H7 (cell line): ENCODE measurements at regions not wholly inside any gene's neighbourhood (a gene's known extent, or its start where the extent isn't known, plus 50 kb on each side); places are given as distances from the start of the nearest gene placed in this dataset.

ENCODE experiments used
- DNase-seq: peaks from one replicate; pipeline ENCODE4 v3.0.0; 2012
- H3K27me3 ChIP-seq: 2 replicates; pipeline ENCODE4 v1.6.0; 2011; ENCODE audit warnings: mild to moderate bottlenecking, low read length; ENCODE audit not compliant: control insufficient read depth, insufficient read depth
- H3K36me3 ChIP-seq: replicated peaks from 2 replicates; pipeline ENCODE4 v1.5.1; 2011; ENCODE audit warnings: low read length; ENCODE audit not compliant: control insufficient read depth, insufficient read depth
- H3K4me3 ChIP-seq: 2 replicates; pipeline ENCODE4 v1.5.1; 2011; ENCODE audit warnings: low read depth, mild to moderate bottlenecking, control low read depth, low read length, moderate library complexity; ENCODE audit not compliant: insufficient read depth

GRCh38 chr2:219718066-219718465, 90.6 kb downstream of the SLC4A3 start:
- no peak overlapping the region for H3K4me3 ChIP-seq
- H3K27me3 ChIP-seq: no peaks in the 10 kb centered on the region
- DNase-seq: no peak
- no peaks in the 10 kb centered on the region for H3K36me3 ChIP-seq

GRCh38 chr2:219719521-219719920, 92.1 kb downstream of the SLC4A3 start:
- Histone ChIP-seq H3K36me3 (no peaks in the 10 kb centered on the region), H3K27me3 (no peaks in the 10 kb centered on the region), H3K4me3 (no peak overlapping the region)
- DNase-seq: no peak

GRCh38 chr2:219720956-219721355, 93.5 kb downstream of the SLC4A3 start:
- H3K4me3 ChIP-seq: no peak overlapping the region
- H3K36me3 ChIP-seq: no peaks in the 10 kb centered on the region
- no peaks in the 10 kb centered on the region for H3K27me3 ChIP-seq
- no peak for DNase-seq

GRCh38 chr2:219722276-219722879, 94.9 kb downstream of the SLC4A3 start:
- H3K27me3 ChIP-seq: no peaks in the 10 kb centered on the region
- no peak for DNase-seq
- no peak overlapping the region for H3K4me3 ChIP-seq
- no peaks in the 10 kb centered on the region for H3K36me3 ChIP-seq

- DNase-seq: no peak
- no peaks in the 10 kb centered on the region for H3K27me3 ChIP-seq
- H3K36me3 ChIP-seq: no peaks in the 10 kb centered on the region
- no peak overlapping the region for H3K4me3 ChIP-seq
Measured at GRCh38 chr2:219723311-219723710, 95.9 kb downstream of the SLC4A3 start.

- no peaks in the 10 kb centered on the region for H3K27me3 ChIP-seq
Measured at GRCh38 chr2:219724628-219725027, 97.2 kb downstream of the SLC4A3 start.

GRCh38 chr2:219726916-219727315, 99.5 kb downstream of the SLC4A3 start:
- H3K36me3 ChIP-seq: no peaks in the 10 kb centered on the region
- no peaks in the 10 kb centered on the region for H3K27me3 ChIP-seq
- peak; percentile 56 for DNase-seq
- H3K4me3 ChIP-seq: no peak overlapping the region

More at GRCh38 chr2:219724628-219725027, 97.2 kb downstream of the SLC4A3 start:
- DNase-seq: no peak
- no peaks in the 10 kb centered on the region for H3K36me3 ChIP-seq
- no peak overlapping the region for H3K4me3 ChIP-seq

GRCh38 chr2:219727771-219728429, 100.5 kb downstream of the SLC4A3 start:
- no peak overlapping the region for H3K4me3 ChIP-seq
- no peaks in the 10 kb centered on the region for H3K36me3 ChIP-seq
- no peaks in the 10 kb centered on the region for H3K27me3 ChIP-seq
- no peak for DNase-seq

- H3K36me3 ChIP-seq: no peaks in the 10 kb centered on the region
Measured at GRCh38 chr2:219728991-219729487, 101.6 kb downstream of the SLC4A3 start.

GRCh38 chr2:219731173-219731572, 103.7 kb downstream of the SLC4A3 start:
- Histone ChIP-seq H3K4me3 (no peak overlapping the region), H3K36me3 (no peaks in the 10 kb centered on the region), H3K27me3 (no peaks in the 10 kb centered on the region)
- no peak for DNase-seq

More at GRCh38 chr2:219728991-219729487, 101.6 kb downstream of the SLC4A3 start:
- H3K27me3 ChIP-seq: no peaks in the 10 kb centered on the region
- no peak for DNase-seq
- H3K4me3 ChIP-seq: no peak overlapping the region

GRCh38 chr2:219733106-219733505, 105.7 kb downstream of the SLC4A3 start:
- DNase-seq: no peak
- Histone ChIP-seq H3K4me3 (no peak overlapping the region), H3K27me3 (no peaks in the 10 kb centered on the region), H3K36me3 (no peaks in the 10 kb centered on the region)

- Histone ChIP-seq H3K36me3 (no peaks in the 10 kb centered on the region), H3K4me3 (no peak overlapping the region), H3K27me3 (no peaks in the 10 kb centered on the region)
- DNase-seq: no peak
Measured at GRCh38 chr2:219733746-219734145, 106.3 kb downstream of the SLC4A3 start.

- peak; percentile 63 for DNase-seq
- Histone ChIP-seq H3K27me3 (no peaks in the 10 kb centered on the region), H3K4me3 (no peak overlapping the region), H3K36me3 (no peaks in the 10 kb centered on the region)
Measured at GRCh38 chr2:219736209-219736608, 108.8 kb downstream of the SLC4A3 start.

- DNase-seq: peak; percentile 46
- H3K27me3 ChIP-seq: no peaks in the 10 kb centered on the region
- no peak overlapping the region for H3K4me3 ChIP-seq
- no peaks in the 10 kb centered on the region for H3K36me3 ChIP-seq
Measured at GRCh38 chr2:219737270-219737691, 109.9 kb downstream of the SLC4A3 start.

GRCh38 chr2:219739066-219739465, 111.6 kb downstream of the SLC4A3 start:
- H3K27me3 ChIP-seq: no peaks in the 10 kb centered on the region
- DNase-seq: no peak
- no peaks in the 10 kb centered on the region for H3K36me3 ChIP-seq
- no peak overlapping the region for H3K4me3 ChIP-seq
